Testis (tissue), 2 donors: ENCODE measurements at regions not wholly inside any gene's neighbourhood (a gene's known extent, or its start where the extent isn't known, plus 50 kb on each side); places are given as distances from the start of the nearest gene placed in this dataset.

Experiments used
- DNase-seq: peaks from one replicate; pipeline ENCODE4 v3.0.0-alpha.2; 2019
- H3K27ac ChIP-seq, 2 donors: fragments of 200-600 bp; sonication (generic); one replicate each; pipeline ENCODE4 v1.5.1; 2019
- H3K27me3 ChIP-seq: fragments of 200-600 bp; sonication (generic); one replicate; pipeline ENCODE4 v1.5.1; 2019
- H3K36me3 ChIP-seq: fragments of 200-600 bp; sonication (generic); one replicate; pipeline ENCODE4 v1.5.1; 2017; ENCODE audit warnings: low read depth; ENCODE audit errors: missing control alignments
- H3K4me1 ChIP-seq: fragments of 200-600 bp; sonication (generic); one replicate; pipeline ENCODE4 v1.5.1; 2019
- H3K4me3 ChIP-seq, 2 donors: fragments of 200-600 bp; sonication (generic); one replicate each; pipeline ENCODE4 v1.5.1; 2017 to 2019
- H3K9me3 ChIP-seq: fragments of 200-600 bp; sonication (generic); one replicate; pipeline ENCODE4 v1.5.1; 2017
- CTCF ChIP-seq, 3 experiments: fragments of 450-650 bp in 2 of 3; fragments of 200-600 bp in 1 of 3; sonication (generic) in 1 of 3; IDR thresholded peaks; one replicate each; pipeline ENCODE4 v1.5.1; 2016 to 2019; ENCODE audit warnings: antibody characterized with exemption in 3 of 3, mild to moderate bottlenecking in 2 of 3, moderate library complexity in 1 of 3
- POLR2A ChIP-seq: fragments of 450-650 bp; IDR thresholded peaks from one replicate; pipeline ENCODE4 v1.6.1; 2017; ENCODE audit warnings: antibody characterized with exemption, mild to moderate bottlenecking, moderate library complexity
- WGBS, 2 donors: methylation state at CpG; one replicate each; pipeline ENCODE4 v1.1.5; 2018; 5-methylcytosine and 5-hydroxymethylcytosine counted together
- intact Hi-C: fragments of 100-400 bp; cut with DNase I; formaldehyde crosslinking; loops from one replicate; pipeline ENCODE4 v1.15.1; 2023; ENCODE audit warnings: low total_unique reads

- H3K27ac ChIP-seq, result no peak overlapping the region
- no peaks in the 10 kb centered on the region for H3K36me3 ChIP-seq
- no peak for TF ChIP-seq POLR2A
- no peak for TF ChIP-seq CTCF (IDR thresholded peaks at IDR 0.05)
- H3K4me1 ChIP-seq, result no peaks in the 10 kb centered on the region
- DNase-seq, result no peak
- no peaks in the 10 kb centered on the region for H3K27me3 ChIP-seq
- H3K4me3 ChIP-seq, result no peak overlapping the region
- H3K9me3 ChIP-seq, result no peaks in the 10 kb centered on the region
- WGBS, 2 donors, result 88 to 91% methylated on average over 4 of the region's 4 CpGs
- intact Hi-C loops, result no loop called here
Measured at GRCh38 chr16:66172463-66172862, 194.0 kb upstream of the CDH5 start.

- intact Hi-C loops, result no loop called here
- no peak for TF ChIP-seq CTCF (IDR thresholded peaks at IDR 0.05)
- no peak for TF ChIP-seq POLR2A
- Histone ChIP-seq H3K9me3 (no peaks in the 10 kb centered on the region), H3K36me3 (no peaks in the 10 kb centered on the region), H3K27me3 (no peaks in the 10 kb centered on the region), H3K27ac (no peak overlapping the region), H3K4me3 (no peak overlapping the region), H3K4me1 (no peaks in the 10 kb centered on the region)
- 90 to 97% methylated on average over 3 of the region's 3 CpGs for WGBS, 2 donors
- no peak for DNase-seq
Measured at GRCh38 chr16:66171578-66171977, 194.9 kb upstream of the CDH5 start.

- H3K27ac ChIP-seq, result no peak overlapping the region
- WGBS, 2 donors, result 90 to 100% methylated on average over 1 to 3 of the region's 3 CpGs
- no peaks in the 10 kb centered on the region for H3K9me3 ChIP-seq
- intact Hi-C loops, result no loop called here
- H3K36me3 ChIP-seq, result no peaks in the 10 kb centered on the region
- TF ChIP-seq POLR2A (no peak), CTCF (IDR thresholded peaks at IDR 0.05) (no peak)
- no peak overlapping the region for H3K4me3 ChIP-seq
- no peaks in the 10 kb centered on the region for H3K27me3 ChIP-seq
- no peaks in the 10 kb centered on the region for H3K4me1 ChIP-seq
- DNase-seq, result no peak
Measured at GRCh38 chr16:66170989-66171388, 195.5 kb upstream of the CDH5 start.

- WGBS, 2 donors, result 95 to 100% methylated on average over 3 of the region's 3 CpGs
- H3K9me3 ChIP-seq, result no peaks in the 10 kb centered on the region
- no peak overlapping the region for H3K4me3 ChIP-seq
- no peaks in the 10 kb centered on the region for H3K27me3 ChIP-seq
- H3K27ac ChIP-seq, result no peak overlapping the region
- no peaks in the 10 kb centered on the region for H3K36me3 ChIP-seq
- no peak for TF ChIP-seq POLR2A
- no peak for TF ChIP-seq CTCF (IDR thresholded peaks at IDR 0.05)
- intact Hi-C loops, result no loop called here
- H3K4me1 ChIP-seq, result no peaks in the 10 kb centered on the region
- DNase-seq, result no peak
Measured at GRCh38 chr16:66169817-66170216, 196.7 kb upstream of the CDH5 start.

GRCh38 chr16:66168777-66169176 is 197.7 kb upstream of the CDH5 start:
- H3K4me1 ChIP-seq, result no peaks in the 10 kb centered on the region
- TF ChIP-seq POLR2A, result no peak
- no peak for TF ChIP-seq CTCF (IDR thresholded peaks at IDR 0.05)
- no peak for DNase-seq
- no peak overlapping the region for H3K4me3 ChIP-seq
- H3K27ac ChIP-seq, result no peak overlapping the region
- no peaks in the 10 kb centered on the region for H3K9me3 ChIP-seq
- H3K36me3 ChIP-seq, result no peaks in the 10 kb centered on the region
- intact Hi-C loops, result no loop called here
- no peaks in the 10 kb centered on the region for H3K27me3 ChIP-seq
- 73 to 74% methylated on average over 5 of the region's 5 CpGs for WGBS, 2 donors
